Mesenchymal stem cell (in vitro differentiated cells and primary cell): ENCODE measurements at regions not wholly inside any gene's neighbourhood (a gene's known extent, or its start where the extent isn't known, plus 50 kb on each side); places are given as distances from the start of the nearest gene placed in this dataset.

Experiments used
- DNase-seq: peaks from one replicate; pipeline ENCODE4 v3.0.0-alpha.2; 2013
- H2AFZ ChIP-seq: one replicate; pipeline ENCODE4 v1.6.1; 2013; ENCODE audit warnings: low read depth, mild to moderate bottlenecking, control low read depth, inconsistent platforms, low read length, moderate library complexity
- H2AK5ac ChIP-seq: 2 replicates; pipeline ENCODE4 v1.6.1; 2013; ENCODE audit warnings: low read length, moderate library complexity, mild to moderate bottlenecking, inconsistent platforms; ENCODE audit not compliant: severe bottlenecking
- H2BK120ac ChIP-seq: one replicate; pipeline ENCODE4 v1.6.1; 2013; ENCODE audit warnings: low read depth, mild to moderate bottlenecking, inconsistent platforms, low read length, moderate library complexity
- H2BK12ac ChIP-seq, 2 experiments: one replicate each; pipeline ENCODE4 v1.6.1; 2013; ENCODE audit warnings: inconsistent platforms in 2 of 2, low read length in 2 of 2, mild to moderate bottlenecking in 2 of 2, moderate library complexity in 2 of 2, control low read depth in 1 of 2
- H2BK15ac ChIP-seq: one replicate; pipeline ENCODE4 v1.6.1; 2013; ENCODE audit warnings: mild to moderate bottlenecking, low read depth, inconsistent platforms; ENCODE audit not compliant: poor library complexity, severe bottlenecking
- H2BK5ac ChIP-seq: 2 replicates; pipeline ENCODE4 v1.6.1; 2013; ENCODE audit warnings: low read depth, mild to moderate bottlenecking, low read length, control low read depth, inconsistent platforms; ENCODE audit not compliant: poor library complexity, severe bottlenecking
- H3K14ac ChIP-seq, 2 experiments: one replicate each; pipeline ENCODE4 v1.6.1; 2013; ENCODE audit warnings: inconsistent platforms in 2 of 2, low read length in 2 of 2, control low read depth in 1 of 2, mild to moderate bottlenecking in 1 of 2, moderate library complexity in 1 of 2
- H3K18ac ChIP-seq, 2 experiments: one replicate each; pipeline ENCODE4 v1.6.1; 2013; ENCODE audit warnings: inconsistent platforms in 2 of 2, low read length in 2 of 2, control low read depth in 1 of 2, low read depth in 1 of 2, mild to moderate bottlenecking in 1 of 2
- H3K23ac ChIP-seq, 2 experiments: one replicate each; pipeline ENCODE4 v1.6.1; 2013; ENCODE audit warnings: inconsistent platforms in 2 of 2, low read length in 2 of 2, mild to moderate bottlenecking in 2 of 2, moderate library complexity in 2 of 2, control low read depth in 1 of 2
- H3K27ac ChIP-seq: 2 replicates; pipeline ENCODE4 v1.5.1; 2013; ENCODE audit warnings: mild to moderate bottlenecking, moderate library complexity, low read length, control low read depth, inconsistent platforms; ENCODE audit not compliant: poor library complexity, severe bottlenecking
- H3K27me3 ChIP-seq, 2 experiments: 2 replicates each; pipeline versions ENCODE4 v1.6.1 to v1.7.0; 2013; ENCODE audit warnings: low read length in 2 of 2, mild to moderate bottlenecking in 2 of 2, moderate library complexity in 2 of 2, control low read depth in 1 of 2, inconsistent platforms in 1 of 2; ENCODE audit not compliant: control insufficient read depth in 1 of 2, insufficient read depth in 1 of 2
- H3K36me3 ChIP-seq, 2 experiments: 2 replicates each; pipeline versions ENCODE4 v1.6.1 to v1.7.0; 2013; ENCODE audit warnings: low read length in 2 of 2, control low read depth in 1 of 2, inconsistent platforms in 1 of 2, low read depth in 1 of 2, mild to moderate bottlenecking in 1 of 2; ENCODE audit not compliant: insufficient read depth in 2 of 2, control insufficient read depth in 1 of 2
- H3K4ac ChIP-seq, 2 experiments: one replicate each; pipeline ENCODE4 v1.6.1; 2013; ENCODE audit warnings: inconsistent platforms in 2 of 2, low read length in 2 of 2, mild to moderate bottlenecking in 2 of 2, moderate library complexity in 2 of 2, control low read depth in 1 of 2, low read depth in 1 of 2
- H3K4me1 ChIP-seq: 2 replicates; pipeline ENCODE4 v1.6.1; 2013; ENCODE audit warnings: low read depth, low read length, control low read depth; ENCODE audit not compliant: control insufficient read depth, insufficient read depth
- H3K4me2 ChIP-seq: 2 replicates; pipeline ENCODE4 v1.6.1; 2013; ENCODE audit warnings: low read length, mild to moderate bottlenecking, inconsistent platforms; ENCODE audit not compliant: poor library complexity, severe bottlenecking
- H3K4me3 ChIP-seq, 2 experiments: 2 replicates each; pipeline versions ENCODE4 v1.5.1 to v1.7.0; 2013; ENCODE audit warnings: low read length in 2 of 2, mild to moderate bottlenecking in 2 of 2, control low read depth in 1 of 2, low read depth in 1 of 2; ENCODE audit not compliant: insufficient read depth in 1 of 2
- H3K79me1 ChIP-seq: replicated peaks from 2 replicates; pipeline ENCODE4 v1.6.1; 2013; ENCODE audit warnings: mild to moderate bottlenecking, control low read depth, low read length, inconsistent platforms; ENCODE audit not compliant: poor library complexity, severe bottlenecking
- H3K9ac ChIP-seq: 2 replicates; pipeline ENCODE4 v1.7.0; 2013; ENCODE audit warnings: mild to moderate bottlenecking, low read length, moderate library complexity
- H3K9me3 ChIP-seq: 2 replicates; pipeline ENCODE4 v1.7.0; 2013; ENCODE audit warnings: mild to moderate bottlenecking, low read length; ENCODE audit not compliant: control insufficient read depth
- H4K8ac ChIP-seq: one replicate; pipeline ENCODE4 v1.6.1; 2013; ENCODE audit warnings: inconsistent platforms, mild to moderate bottlenecking, low read length, moderate library complexity
- H4K91ac ChIP-seq: one replicate; pipeline ENCODE4 v1.6.1; 2013; ENCODE audit warnings: mild to moderate bottlenecking, low read length, inconsistent platforms
- WGBS: methylation state at CpG from one replicate; pipeline ENCODE4 v1.1.7; 2013; ENCODE audit warnings: mixed read lengths; 5-methylcytosine and 5-hydroxymethylcytosine counted together

DNA sequence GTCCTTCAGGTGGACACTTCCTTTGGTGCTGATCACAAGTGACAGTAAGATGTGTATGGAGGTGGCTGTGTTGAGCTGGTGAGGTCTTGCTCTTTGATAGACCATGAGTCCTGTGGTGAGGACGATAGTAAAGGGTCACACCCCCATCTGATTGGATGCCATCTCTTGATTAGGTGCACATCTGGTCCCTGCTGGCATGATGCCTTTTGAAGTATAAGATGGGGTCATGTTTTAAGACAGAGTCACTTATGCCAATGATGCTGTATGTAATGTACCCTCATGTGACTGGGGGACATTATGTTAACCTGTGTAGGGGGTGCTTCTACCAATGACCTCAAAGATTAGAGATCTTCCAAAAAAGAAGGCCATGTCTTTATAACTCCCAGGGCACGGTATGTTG is 644.6 kb downstream of the ACTR3B start:
- Histone ChIP-seq H2BK5ac (no peak overlapping the region), H2AK5ac (no peak overlapping the region), H3K4me1 (no peaks in the 10 kb centered on the region), H3K36me3 (no peaks in the 10 kb centered on the region), H3K9me3 (peaks cover 23% of the 10 kb centered on the region), H2BK12ac (no peak overlapping the region), H3K27me3 (no peaks in the 10 kb centered on the region), H3K4me2 (no peak overlapping the region), H4K8ac (no peak overlapping the region), H3K18ac (no peak overlapping the region), H3K9ac (no peak overlapping the region), H3K14ac (no peak overlapping the region), H3K4ac (no peak overlapping the region), H3K23ac (no peak overlapping the region), H3K79me1 (no peaks in the 10 kb centered on the region), H3K27ac (no peak overlapping the region), H2AFZ (no peak overlapping the region), H3K4me3 (no peak overlapping the region), H2BK15ac (no peak overlapping the region), H2BK120ac (no peak overlapping the region), H4K91ac (no peak overlapping the region)
- DNase-seq = no peak
- 64% methylated on average over 2 of the region's 2 CpGs for WGBS

- Histone ChIP-seq H3K27ac (no peak overlapping the region), H3K4me3 (peak overlapping the region in 1 of 2 experiments; percentile 15), H3K27me3 (no peaks in the 10 kb centered on the region), H2AFZ (no peak overlapping the region), H3K23ac (no peak overlapping the region), H4K91ac (no peak overlapping the region), H3K9ac (no peak overlapping the region), H3K36me3 (no peaks in the 10 kb centered on the region), H2BK12ac (no peak overlapping the region), H3K14ac (no peak overlapping the region), H4K8ac (no peak overlapping the region), H2AK5ac (no peak overlapping the region), H3K4me1 (no peaks in the 10 kb centered on the region), H2BK120ac (no peak overlapping the region), H3K9me3 (peaks cover 23% of the 10 kb centered on the region), H3K79me1 (no peaks in the 10 kb centered on the region), H2BK15ac (no peak overlapping the region), H3K18ac (no peak overlapping the region), H3K4ac (no peak overlapping the region), H3K4me2 (no peak overlapping the region), H2BK5ac (no peak overlapping the region)
- WGBS = 81% methylated on average over 9 of the region's 9 CpGs
- no peak for DNase-seq
Measured at GRCh38 chr7:153404781-153405279, 645.3 kb downstream of the ACTR3B start.

DNA sequence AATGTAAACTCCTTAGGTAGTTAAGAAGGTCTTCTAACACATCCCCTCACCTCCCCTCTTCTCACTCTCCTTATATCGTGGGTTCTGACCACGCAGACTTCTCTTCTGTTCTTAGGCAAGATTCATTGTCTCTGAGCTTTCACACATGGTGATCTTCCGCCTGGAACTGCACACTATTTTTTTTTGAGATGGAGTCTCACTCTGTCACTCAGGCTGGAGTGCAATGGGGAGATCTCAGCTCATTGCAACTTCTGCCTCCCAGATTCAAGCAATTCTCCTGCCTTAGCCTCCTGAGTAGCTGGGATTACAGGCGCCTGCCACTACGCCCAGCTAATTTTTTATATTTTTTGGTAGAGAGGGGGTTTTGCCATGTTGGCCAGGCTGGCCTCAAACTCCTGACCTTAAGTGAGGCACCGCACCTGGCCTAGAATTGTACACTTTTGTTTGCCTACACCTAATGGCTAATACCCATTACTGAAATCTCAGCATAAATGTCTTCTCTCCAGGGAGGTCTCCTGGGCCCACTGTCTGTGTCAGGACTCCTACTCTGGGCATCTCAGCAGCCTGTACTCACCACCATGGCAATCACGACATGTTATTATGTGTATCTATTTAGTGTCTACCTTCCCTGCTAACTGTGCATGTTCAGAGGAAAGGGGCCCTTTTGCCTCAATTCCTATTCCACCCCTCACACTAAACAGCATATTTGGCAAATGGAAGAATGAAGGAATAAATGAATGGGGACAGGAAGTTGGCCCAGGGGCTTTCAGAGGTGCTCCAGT is 646.3 kb upstream of the DPP6 start:
- Histone ChIP-seq H3K9me3 (peaks cover 23% of the 10 kb centered on the region), H3K4me3 (no peak overlapping the region), H3K9ac (no peak overlapping the region), H3K4ac (no peak overlapping the region), H3K14ac (no peak overlapping the region), H3K23ac (no peak overlapping the region), H3K27ac (no peak overlapping the region), H3K79me1 (no peaks in the 10 kb centered on the region), H2BK15ac (no peak overlapping the region), H3K27me3 (no peaks in the 10 kb centered on the region), H2AFZ (no peak overlapping the region), H4K8ac (no peak overlapping the region), H2AK5ac (no peak overlapping the region), H4K91ac (no peak overlapping the region), H3K4me2 (no peak overlapping the region), H2BK5ac (no peak overlapping the region), H2BK120ac (no peak overlapping the region), H2BK12ac (no peak overlapping the region), H3K36me3 (no peaks in the 10 kb centered on the region), H3K18ac (no peak overlapping the region), H3K4me1 (no peaks in the 10 kb centered on the region)
- DNase-seq = no peak
- WGBS = 76% methylated on average over 6 of the region's 7 CpGs

GRCh38 chr7:153406486-153406872 is 645.7 kb upstream of the DPP6 start:
- no peak overlapping the region for H3K9ac ChIP-seq
- no peak overlapping the region for H2BK12ac ChIP-seq
- no peak overlapping the region for H2BK120ac ChIP-seq
- H4K91ac ChIP-seq = no peak overlapping the region
- no peak for DNase-seq
- no peak overlapping the region for H3K4me2 ChIP-seq
- H3K4me3 ChIP-seq = no peak overlapping the region
- H3K4me1 ChIP-seq = no peaks in the 10 kb centered on the region
- H3K14ac ChIP-seq = no peak overlapping the region
- H3K27ac ChIP-seq = no peak overlapping the region
- no peaks in the 10 kb centered on the region for H3K27me3 ChIP-seq
- peaks cover 23% of the 10 kb centered on the region for H3K9me3 ChIP-seq
- no peaks in the 10 kb centered on the region for H3K79me1 ChIP-seq
- no peak overlapping the region for H3K4ac ChIP-seq
- no peak overlapping the region for H2AFZ ChIP-seq
- no peak overlapping the region for H3K23ac ChIP-seq
- no peak overlapping the region for H2BK5ac ChIP-seq
- 76% methylated on average over 6 of the region's 6 CpGs for WGBS
- H3K18ac ChIP-seq = no peak overlapping the region
- H2AK5ac ChIP-seq = no peak overlapping the region
- no peak overlapping the region for H2BK15ac ChIP-seq
- H4K8ac ChIP-seq = no peak overlapping the region
- H3K36me3 ChIP-seq = no peaks in the 10 kb centered on the region
